Lung (tissue), 11 donors: ENCODE measurements at regions not wholly inside any gene's neighbourhood (a gene's known extent, or its start where the extent isn't known, plus 50 kb on each side); places are given as distances from the start of the nearest gene placed in this dataset.

ENCODE experiments used
- ATAC-seq: fragments of 200-7000 bp; cut with Tn5 transposase; one replicate; pipeline ENCODE4 v1.9.1; 2020; ENCODE audit warnings: moderate number of reproducible peaks; ENCODE audit not compliant: insufficient read depth, low FRiP score
- DNase-seq, 3 donors: peaks; one replicate each; pipeline ENCODE4 v3.0.0-alpha.2; 2013 to 2017
- H3K27ac ChIP-seq, 2 donors: one replicate each; pipeline ENCODE4 v1.5.1; 2013; ENCODE audit warnings: mild to moderate bottlenecking in 2 of 2, moderate library complexity in 2 of 2, control low read depth in 1 of 2, inconsistent platforms in 1 of 2, low read depth in 1 of 2, low read length in 1 of 2
- H3K27me3 ChIP-seq, 3 donors: one replicate each; pipeline ENCODE4 v1.5.1; 2013; ENCODE audit warnings: low read length in 2 of 3; ENCODE audit not compliant: control insufficient read depth in 3 of 3, insufficient read depth in 3 of 3
- H3K36me3 ChIP-seq, 4 donors: one replicate each; pipeline ENCODE4 v1.5.1; 2013; ENCODE audit warnings: low read length in 4 of 4, mild to moderate bottlenecking in 1 of 4, moderate library complexity in 1 of 4; ENCODE audit not compliant: control insufficient read depth in 4 of 4, insufficient read depth in 4 of 4
- H3K4me1 ChIP-seq, 5 donors: one replicate each; pipeline ENCODE4 v1.5.1; 2013; ENCODE audit warnings: low read length in 5 of 5, mild to moderate bottlenecking in 2 of 5, moderate library complexity in 1 of 5; ENCODE audit not compliant: control insufficient read depth in 5 of 5, insufficient read depth in 5 of 5
- H3K4me3 ChIP-seq: one replicate; pipeline ENCODE4 v1.5.1; 2013; ENCODE audit warnings: mild to moderate bottlenecking, control low read depth, moderate library complexity
- H3K9ac ChIP-seq, 2 donors: one replicate each; pipeline ENCODE4 v1.5.1; 2013; ENCODE audit warnings: low read length in 2 of 2, control low read depth in 1 of 2; ENCODE audit not compliant: insufficient read depth in 1 of 2
- H3K9me3 ChIP-seq, 4 donors: one replicate each; pipeline ENCODE4 v1.5.1; 2013; ENCODE audit warnings: low read length in 3 of 4, mild to moderate bottlenecking in 1 of 4, moderate library complexity in 1 of 4; ENCODE audit not compliant: control insufficient read depth in 4 of 4, insufficient read depth in 3 of 4
- CTCF ChIP-seq: IDR thresholded peaks from 2 replicates; pipeline ENCODE4 v1.5.1; 2012; ENCODE audit warnings: mild to moderate bottlenecking; ENCODE audit errors: control extremely low read depth, extremely low read depth
- WGBS, 2 donors: extraction: QIAGEN DNeasy Blood & Tissue Kit; methylation state at CpG; one replicate each; pipeline ENCODE4 v1.1.7; 2013; 5-methylcytosine and 5-hydroxymethylcytosine counted together
- donor health status: control.
- donor health status: control.
- donor health status: Bipolar disorder and iron deficiency.
- donor health status: healthy.
- donor health status: DM: yes; HTN: yes; CAD: no.

GRCh38 chr10:6771331-6771730, 191.3 kb upstream of the PRKCQ start:
- no peak for TF ChIP-seq CTCF
- no peaks in the 10 kb centered on the region for H3K27me3 ChIP-seq
- no peak overlapping the region for H3K4me3 ChIP-seq
- DNase-seq (peak; percentile 25 to 85 (median 66)), ATAC-seq (no peak)
- WGBS, 2 donors: 77 to 89% methylated on average over 3 of the region's 3 CpGs
- peaks cover 0 to 10% (median 2%) of the 10 kb centered on the region in 5 donors for H3K4me1 ChIP-seq
- no peak overlapping the region for H3K9ac ChIP-seq
- no peak overlapping the region for H3K27ac ChIP-seq
- no peaks in the 10 kb centered on the region for H3K36me3 ChIP-seq
- peaks cover 0 to 6% (median 0%) of the 10 kb centered on the region in 4 donors for H3K9me3 ChIP-seq

- Histone ChIP-seq H3K9ac (peak overlapping the region in 1 of 2 donors; percentile 52), H3K4me3 (no peak overlapping the region), H3K36me3 (no peaks in the 10 kb centered on the region), H3K9me3 (peaks cover 0 to 6% (median 0%) of the 10 kb centered on the region in 4 donors), H3K27me3 (no peaks in the 10 kb centered on the region), H3K4me1 (peaks cover 0 to 14% (median 2%) of the 10 kb centered on the region in 5 donors), H3K27ac (no peak overlapping the region)
- ATAC-seq (no peak), DNase-seq (peak; percentile 60 to 77 (median 66))
- no peak for TF ChIP-seq CTCF
- 58 to 79% methylated on average over 6 of the region's 6 CpGs for WGBS, 2 donors
Measured at GRCh38 chr10:6770846-6771245, 190.8 kb upstream of the PRKCQ start.

- Histone ChIP-seq H3K9ac (no peak overlapping the region), H3K27ac (no peak overlapping the region), H3K36me3 (no peaks in the 10 kb centered on the region), H3K9me3 (peaks cover 0 to 6% (median 0%) of the 10 kb centered on the region in 4 donors), H3K27me3 (no peaks in the 10 kb centered on the region), H3K4me3 (no peak overlapping the region), H3K4me1 (peaks cover 0 to 16% (median 2%) of the 10 kb centered on the region in 5 donors)
- 84 to 90% methylated on average over 6 of the region's 6 CpGs for WGBS, 2 donors
- DNase-seq (no peak), ATAC-seq (no peak)
- no peak for TF ChIP-seq CTCF
Measured at GRCh38 chr10:6769704-6770417, 189.8 kb upstream of the PRKCQ start.
